ENCODE measurements at regions not wholly inside any gene's neighbourhood (a gene's known extent, or its start where the extent isn't known, plus 50 kb on each side); places are given as distances from the start of the nearest gene placed in this dataset.

- TF ChIP-seq ZNF565 (CRISPR knock-in tag; conservative IDR thresholded peaks at IDR 0.05; ENCODE audit: low read depth) (no peak), CSDC2 (CRISPR knock-in tag; IDR thresholded peaks at IDR 0.05) (no peak), TCF4 (CRISPR knock-in tag; IDR thresholded peaks at IDR 0.05; ENCODE audit: borderline replicate concordance) (no peak), GLIS3 (CRISPR knock-in tag; IDR thresholded peaks at IDR 0.05) (no peak), ESRRG (CRISPR knock-in tag; IDR thresholded peaks at IDR 0.05) (no peak), ZFP30 (CRISPR knock-in tag; IDR thresholded peaks at IDR 0.05) (no peak), ZFP3 (CRISPR knock-in tag; IDR thresholded peaks at IDR 0.05) (no peak), RARB (CRISPR knock-in tag; IDR thresholded peaks at IDR 0.05) (no peak), PPARA (CRISPR knock-in tag; IDR thresholded peaks at IDR 0.05; ENCODE audit: borderline replicate concordance) (no peak), ZC3H10 (CRISPR knock-in tag; IDR thresholded peaks at IDR 0.05) (no peak), ISL1 (CRISPR knock-in tag; IDR thresholded peaks at IDR 0.05) (no peak), CREB5 (CRISPR knock-in tag; IDR thresholded peaks at IDR 0.05; ENCODE audit: low read depth) (no peak), PATZ1 (CRISPR knock-in tag; IDR thresholded peaks at IDR 0.05; ENCODE audit: borderline replicate concordance) (no peak)
Measured at GRCh38 chr11:134477486-134477885, 65.4 kb upstream of the B3GAT1 start.
